H9 (cell line): ENCODE measurements at regions not wholly inside any gene's neighbourhood (a gene's known extent, or its start where the extent isn't known, plus 50 kb on each side); places are given as distances from the start of the nearest gene placed in this dataset.

Source experiments
- DNase-seq: peaks from one replicate; pipeline ENCODE4 v3.0.0-alpha.2; 2017
- H2AFZ ChIP-seq: one replicate; pipeline ENCODE4 v1.6.1; 2013; ENCODE audit warnings: mild to moderate bottlenecking, low read length, control low read depth, moderate library complexity
- H2AK5ac ChIP-seq: 2 replicates; pipeline ENCODE4 v1.6.1; 2013; ENCODE audit warnings: low read length, control low read depth, mixed read lengths; ENCODE audit not compliant: insufficient read length
- H2BK120ac ChIP-seq: one replicate; pipeline ENCODE4 v1.6.1; 2013; ENCODE audit warnings: low read depth, mild to moderate bottlenecking, low read length, control low read depth, inconsistent platforms; ENCODE audit not compliant: poor library complexity, severe bottlenecking
- H2BK12ac ChIP-seq: 2 replicates; pipeline ENCODE4 v1.6.1; 2013; ENCODE audit warnings: low read length, control low read depth, mixed read lengths, low read depth; ENCODE audit not compliant: insufficient read length
- H2BK15ac ChIP-seq: 2 replicates; pipeline ENCODE4 v1.6.1; 2013; ENCODE audit warnings: low read depth, low read length, control low read depth
- H2BK20ac ChIP-seq: one replicate; pipeline ENCODE4 v1.6.1; 2013; ENCODE audit warnings: low read depth, mild to moderate bottlenecking, low read length, control low read depth, inconsistent platforms; ENCODE audit not compliant: poor library complexity, severe bottlenecking
- H2BK5ac ChIP-seq: 2 replicates; pipeline ENCODE4 v1.6.1; 2013; ENCODE audit warnings: low read length, control low read depth, mixed read lengths; ENCODE audit not compliant: insufficient read length
- H3K14ac ChIP-seq: 2 replicates; pipeline ENCODE4 v1.6.1; 2013; ENCODE audit warnings: low read length, control low read depth; ENCODE audit not compliant: insufficient read depth
- H3K18ac ChIP-seq: 2 replicates; pipeline ENCODE4 v1.6.1; 2013; ENCODE audit warnings: low read depth, mild to moderate bottlenecking, mixed read lengths, low read length, control low read depth; ENCODE audit not compliant: insufficient read length
- H3K23ac ChIP-seq: 2 replicates; pipeline ENCODE4 v1.6.1; 2013; ENCODE audit warnings: low read length, control low read depth, mixed read lengths, low read depth; ENCODE audit not compliant: insufficient read length
- H3K23me2 ChIP-seq: 2 replicates; pipeline ENCODE4 v1.6.1; 2013; ENCODE audit warnings: low read depth, mild to moderate bottlenecking, mixed read lengths, low read length, control low read depth; ENCODE audit not compliant: insufficient read length, poor library complexity, severe bottlenecking
- H3K27ac ChIP-seq: 2 replicates; pipeline ENCODE4 v1.5.1; 2013; ENCODE audit warnings: low read length, control low read depth, mixed read lengths, low read depth; ENCODE audit not compliant: insufficient read length
- H3K27me3 ChIP-seq: 2 replicates; pipeline ENCODE4 v1.6.1; 2013; ENCODE audit warnings: low read length, control low read depth, inconsistent platforms; ENCODE audit not compliant: insufficient read depth
- H3K4ac ChIP-seq: 2 replicates; pipeline ENCODE4 v1.6.1; 2013; ENCODE audit warnings: low read depth, mild to moderate bottlenecking, control low read depth, inconsistent platforms, low read length, moderate library complexity
- H3K4me1 ChIP-seq: 2 replicates; pipeline ENCODE4 v1.6.1; 2013; ENCODE audit warnings: low read length, control low read depth, inconsistent platforms; ENCODE audit not compliant: insufficient read depth
- H3K4me2 ChIP-seq: 2 replicates; pipeline ENCODE4 v1.6.1; 2013; ENCODE audit warnings: low read length, control low read depth, mixed read lengths; ENCODE audit not compliant: insufficient read length, insufficient read depth
- H3K56ac ChIP-seq: 2 replicates; pipeline ENCODE4 v1.6.1; 2013; ENCODE audit warnings: low read depth, mild to moderate bottlenecking, mixed read lengths, low read length, control low read depth; ENCODE audit not compliant: insufficient read length
- H3K79me1 ChIP-seq: 2 replicates; pipeline ENCODE4 v1.6.1; 2013; ENCODE audit warnings: low read depth, mild to moderate bottlenecking, moderate library complexity, low read length, control low read depth, inconsistent platforms; ENCODE audit not compliant: insufficient read depth, poor library complexity, severe bottlenecking
- H3K79me2 ChIP-seq: 2 replicates; pipeline ENCODE4 v1.6.1; 2013; ENCODE audit warnings: low read length, control low read depth, inconsistent platforms; ENCODE audit not compliant: insufficient read depth
- H3K9ac ChIP-seq: 2 replicates; pipeline ENCODE4 v1.6.1; 2013; ENCODE audit warnings: low read length, control low read depth, mixed read lengths; ENCODE audit not compliant: insufficient read length; ENCODE audit errors: extremely low read depth
- H3K9me3 ChIP-seq: one replicate; pipeline ENCODE4 v1.6.1; 2013; ENCODE audit warnings: low read depth, low read length, inconsistent platforms; ENCODE audit not compliant: control insufficient read depth
- H3T11ph ChIP-seq: one replicate; pipeline ENCODE4 v1.6.1; 2013; ENCODE audit warnings: mild to moderate bottlenecking, low read length, control low read depth, inconsistent platforms
- H4K20me1 ChIP-seq: one replicate; pipeline ENCODE4 v1.6.1; 2013; ENCODE audit not compliant: control insufficient read depth, insufficient read length, insufficient read depth
- H4K5ac ChIP-seq: 2 replicates; pipeline ENCODE4 v1.6.1; 2013; ENCODE audit warnings: low read depth, mild to moderate bottlenecking, mixed read lengths, low read length, control low read depth; ENCODE audit not compliant: insufficient read length
- H4K8ac ChIP-seq: replicated peaks from 2 replicates; pipeline ENCODE4 v1.6.1; 2013; ENCODE audit warnings: low read length, control low read depth, mixed read lengths, low read depth; ENCODE audit not compliant: insufficient read length
- H4K91ac ChIP-seq: 2 replicates; pipeline ENCODE4 v1.6.1; 2013; ENCODE audit warnings: low read depth, mild to moderate bottlenecking, moderate library complexity, mixed read lengths, low read length, control low read depth; ENCODE audit not compliant: insufficient read length
- H3K27ac Mint-ChIP-seq, 3 experiments: 2 replicates in 2 of 3; 3 replicates in 1 of 3; pipeline ENCODE4 v1.8.0; 2020 to 2021; ENCODE audit warnings: mixed read lengths in 3 of 3, mild to moderate bottlenecking in 1 of 3, moderate library complexity in 1 of 3
- H3K27me3 Mint-ChIP-seq: 2 replicates; pipeline ENCODE4 v1.8.0; 2021; ENCODE audit warnings: low read depth, mild to moderate bottlenecking, moderate library complexity, mixed read lengths
- H3K36me3 Mint-ChIP-seq, 3 experiments: 2 replicates in 2 of 3; 3 replicates in 1 of 3; pipeline ENCODE4 v1.8.0; 2020 to 2021; ENCODE audit warnings: low read depth in 3 of 3, mixed read lengths in 3 of 3; ENCODE audit not compliant: insufficient read depth in 1 of 3
- H3K4me1 Mint-ChIP-seq, 2 experiments: 2 replicates each; pipeline ENCODE4 v1.8.0; 2020; ENCODE audit warnings: mixed read lengths in 2 of 2
- H3K4me3 Mint-ChIP-seq, 2 experiments: 2 replicates in 1 of 2; 3 replicates in 1 of 2; pipeline ENCODE4 v1.8.0; 2020 to 2021; ENCODE audit warnings: mild to moderate bottlenecking in 2 of 2, mixed read lengths in 2 of 2, moderate library complexity in 1 of 2
- H3K9me3 Mint-ChIP-seq, 2 experiments: 2 replicates in 1 of 2; 3 replicates in 1 of 2; pipeline ENCODE4 v1.8.0; 2020; ENCODE audit warnings: mild to moderate bottlenecking in 2 of 2, mixed read lengths in 2 of 2, moderate library complexity in 1 of 2
- WGBS: extraction: QIAGEN DNeasy Blood & Tissue Kit; methylation state at CpG from one replicate; pipeline ENCODE4 v1.1.7; 2013; ENCODE audit warnings: missing lambda C conversion rate, low lambda C conversion rate, mixed read lengths; ENCODE audit not compliant: insufficient read length; ENCODE audit errors: extremely low coverage; 5-methylcytosine and 5-hydroxymethylcytosine counted together
- TF ChIP-seq, protein P1 (sequence below): fragments of 200-600 bp; sonication (generic); conservative IDR thresholded peaks from 3 replicates; pipeline ENCODE4 v1.8.0; 2021; ENCODE audit warnings: antibody characterized with exemption, mild to moderate bottlenecking

DNA sequence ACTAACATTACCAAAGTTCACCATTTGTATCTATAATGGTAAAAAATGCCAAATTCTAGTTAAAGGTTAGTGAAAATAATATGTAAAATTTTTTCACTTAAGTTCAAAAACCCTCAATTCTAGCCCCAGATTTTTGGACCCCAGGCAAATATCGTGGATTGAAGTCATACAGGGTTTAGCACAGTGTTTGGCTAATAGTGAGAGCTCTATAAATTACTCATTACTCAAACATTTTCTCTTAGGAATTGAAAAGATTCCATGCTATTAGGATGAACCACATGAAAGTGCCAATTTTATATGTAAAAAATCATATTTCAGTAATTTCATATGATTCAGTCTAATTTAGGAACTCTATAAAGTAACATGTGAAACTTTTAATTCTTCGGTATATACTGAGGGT is 170.3 kb upstream of the PREP start:
- Mint-ChIP-seq H3K27ac (no peak overlapping the region), H3K4me1 (no peaks in the 10 kb centered on the region), H3K4me3 (no peak overlapping the region), H3K27me3 (no peaks in the 10 kb centered on the region), H3K9me3 (no peaks in the 10 kb centered on the region), H3K36me3 (no peaks in the 10 kb centered on the region)
- no peak overlapping the region for H2AFZ ChIP-seq
- H3K14ac ChIP-seq = no peak overlapping the region
- H3K4me2 ChIP-seq = no peak overlapping the region
- TF ChIP-seq, protein P1, sequence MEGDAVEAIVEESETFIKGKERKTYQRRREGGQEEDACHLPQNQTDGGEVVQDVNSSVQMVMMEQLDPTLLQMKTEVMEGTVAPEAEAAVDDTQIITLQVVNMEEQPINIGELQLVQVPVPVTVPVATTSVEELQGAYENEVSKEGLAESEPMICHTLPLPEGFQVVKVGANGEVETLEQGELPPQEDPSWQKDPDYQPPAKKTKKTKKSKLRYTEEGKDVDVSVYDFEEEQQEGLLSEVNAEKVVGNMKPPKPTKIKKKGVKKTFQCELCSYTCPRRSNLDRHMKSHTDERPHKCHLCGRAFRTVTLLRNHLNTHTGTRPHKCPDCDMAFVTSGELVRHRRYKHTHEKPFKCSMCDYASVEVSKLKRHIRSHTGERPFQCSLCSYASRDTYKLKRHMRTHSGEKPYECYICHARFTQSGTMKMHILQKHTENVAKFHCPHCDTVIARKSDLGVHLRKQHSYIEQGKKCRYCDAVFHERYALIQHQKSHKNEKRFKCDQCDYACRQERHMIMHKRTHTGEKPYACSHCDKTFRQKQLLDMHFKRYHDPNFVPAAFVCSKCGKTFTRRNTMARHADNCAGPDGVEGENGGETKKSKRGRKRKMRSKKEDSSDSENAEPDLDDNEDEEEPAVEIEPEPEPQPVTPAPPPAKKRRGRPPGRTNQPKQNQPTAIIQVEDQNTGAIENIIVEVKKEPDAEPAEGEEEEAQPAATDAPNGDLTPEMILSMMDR = no peak
- no peak overlapping the region for H4K5ac ChIP-seq
- no peak overlapping the region for H2BK5ac ChIP-seq
- H4K91ac ChIP-seq = no peak overlapping the region
- H3K23ac ChIP-seq = no peak overlapping the region
- H4K8ac ChIP-seq = no peak overlapping the region
- no peak overlapping the region for H2BK120ac ChIP-seq
- H4K20me1 ChIP-seq = no peaks in the 10 kb centered on the region
- no peak overlapping the region for H3K9ac ChIP-seq
- H3K4me1 ChIP-seq = no peaks in the 10 kb centered on the region
- no CpG with 5 or more reads among the region's 2 CpGs for WGBS
- no peak overlapping the region for H2AK5ac ChIP-seq
- DNase-seq = no peak
- no peak overlapping the region for H2BK12ac ChIP-seq
- no peaks in the 10 kb centered on the region for H3K79me2 ChIP-seq
- no peak overlapping the region for H3K27ac ChIP-seq
- no peaks in the 10 kb centered on the region for H3K9me3 ChIP-seq
- H3K18ac ChIP-seq = no peak overlapping the region
- no peaks in the 10 kb centered on the region for H3K23me2 ChIP-seq
- H3K4ac ChIP-seq = no peak overlapping the region
- no peak overlapping the region for H3T11ph ChIP-seq
- no peak overlapping the region for H2BK15ac ChIP-seq
- no peak overlapping the region for H2BK20ac ChIP-seq
- no peaks in the 10 kb centered on the region for H3K79me1 ChIP-seq
- no peak overlapping the region for H3K56ac ChIP-seq
- no peaks in the 10 kb centered on the region for H3K27me3 ChIP-seq
